OCI-LY7 (cell line): ENCODE measurements at regions not wholly inside any gene's neighbourhood (a gene's known extent, or its start where the extent isn't known, plus 50 kb on each side); places are given as distances from the start of the nearest gene placed in this dataset.
A peak's percentile ranks its signal among the peaks of the same experiment; 100 is the strongest.
"Not testable (repeated sequence)": the region's sequence is repeated elsewhere in the genome, so short reads cannot be mapped to it uniquely, and the experiment has no call there.

Experiments
- BruUV-seq: library from RNA; stranded (reverse); fragments of 400-500 nt; replicated peaks from 2 replicates; lab custom pipeline; 2021; lab: Mats Ljungman, UMichigan
- CTCF ChIA-PET: fragments of 300-600 bp; sonication (Branson Sonifier 250); formaldehyde crosslinking; loops from one replicate; lab custom pipeline; 2022; ENCODE audit warnings: antibody characterized with exemption; ENCODE audit not compliant: unreplicated experiment; lab: Charles Lee
- POLR2A ChIA-PET: fragments of 300-600 bp; sonication (Branson Sonifier 250); formaldehyde crosslinking; loops from one replicate; lab custom pipeline; 2022; ENCODE audit warnings: antibody characterized with exemption; lab: Charles Lee
- DNase-seq: peaks from one replicate; pipeline ENCODE4 v3.0.0-alpha.2; 2015; ENCODE audit warnings: low spot score
- H2AFZ ChIP-seq: fragments of 200-600 bp; sonication (generic), shearing (Covaris generic); 2 replicates; pipeline ENCODE4 v1.6.1; 2014; ENCODE audit warnings: mild to moderate bottlenecking, antibody characterized with exemption, low read length, moderate library complexity
- H3K27ac ChIP-seq: fragments of 200-600 bp; sonication (generic); 2 replicates; pipeline ENCODE4 v1.5.1; 2014; ENCODE audit warnings: mixed run types, low read depth, mild to moderate bottlenecking, moderate library complexity, low read length, inconsistent platforms; ENCODE audit not compliant: poor library complexity, severe bottlenecking
- H3K36me3 ChIP-seq: fragments of 200-600 bp; sonication (generic); 2 replicates; pipeline ENCODE4 v1.6.1; 2014; ENCODE audit warnings: mild to moderate bottlenecking, antibody characterized with exemption, low read length, moderate library complexity, mixed read lengths; ENCODE audit not compliant: insufficient read depth
- H3K4me1 ChIP-seq: fragments of 200-600 bp; sonication (generic); 2 replicates; pipeline ENCODE4 v1.5.1; 2014; ENCODE audit warnings: mild to moderate bottlenecking, low read length; ENCODE audit not compliant: insufficient read depth, poor library complexity, severe bottlenecking
- H3K4me2 ChIP-seq: fragments of 200-600 bp; sonication (generic); 2 replicates; pipeline ENCODE4 v1.6.1; 2014; ENCODE audit warnings: mild to moderate bottlenecking, low read length
- H3K4me3 ChIP-seq: fragments of 200-600 bp; sonication (generic); 2 replicates; pipeline ENCODE4 v1.5.1; 2014; ENCODE audit warnings: mild to moderate bottlenecking, low read depth, low read length; ENCODE audit not compliant: poor library complexity, severe bottlenecking
- H3K79me2 ChIP-seq: fragments of 200-600 bp; sonication (generic); 2 replicates; pipeline ENCODE4 v1.6.1; 2016; ENCODE audit warnings: low read depth, mild to moderate bottlenecking, low read length, moderate library complexity, mixed read lengths; ENCODE audit not compliant: insufficient read depth
- H3K9me2 ChIP-seq: fragments of 200-600 bp; sonication (generic); 2 replicates; pipeline ENCODE4 v1.6.1; 2016; ENCODE audit warnings: mild to moderate bottlenecking, low read length, mixed read lengths; ENCODE audit not compliant: insufficient read depth
- H3K9me3 ChIP-seq: fragments of 200-600 bp; sonication (generic); 2 replicates; pipeline ENCODE4 v1.6.1; 2014; ENCODE audit warnings: mild to moderate bottlenecking, mixed run types, low read length, mixed read lengths
- H4K20me1 ChIP-seq: fragments of 200-600 bp; sonication (generic); 2 replicates; pipeline ENCODE4 v1.6.1; 2014; ENCODE audit warnings: mild to moderate bottlenecking, antibody characterized with exemption, low read length, moderate library complexity, mixed read lengths; ENCODE audit not compliant: insufficient read depth
- EZH2phosphoT487 ChIP-seq: fragments of 200-600 bp; sonication (generic); IDR thresholded peaks from 2 replicates; pipeline ENCODE4 v1.6.1; 2018; ENCODE audit warnings: low read depth, borderline replicate concordance, mild to moderate bottlenecking, mixed run types, antibody characterized with exemption, low read length, moderate library complexity, mixed read lengths
- intact Hi-C: fragments of 100-400 bp; cut with micrococcal nuclease; formaldehyde crosslinking; loops from one replicate; pipeline ENCODE4 v1.10.0; 2022; ENCODE audit not compliant: unreplicated experiment
- TF ChIP-seq, protein P1 (sequence below): fragments of 200-600 bp; sonication (generic); conservative IDR thresholded peaks from 2 replicates; pipeline ENCODE4 v1.5.1; 2014; ENCODE audit warnings: mild to moderate bottlenecking, antibody characterized with exemption, low read length, moderate library complexity, mixed read lengths

DNA sequence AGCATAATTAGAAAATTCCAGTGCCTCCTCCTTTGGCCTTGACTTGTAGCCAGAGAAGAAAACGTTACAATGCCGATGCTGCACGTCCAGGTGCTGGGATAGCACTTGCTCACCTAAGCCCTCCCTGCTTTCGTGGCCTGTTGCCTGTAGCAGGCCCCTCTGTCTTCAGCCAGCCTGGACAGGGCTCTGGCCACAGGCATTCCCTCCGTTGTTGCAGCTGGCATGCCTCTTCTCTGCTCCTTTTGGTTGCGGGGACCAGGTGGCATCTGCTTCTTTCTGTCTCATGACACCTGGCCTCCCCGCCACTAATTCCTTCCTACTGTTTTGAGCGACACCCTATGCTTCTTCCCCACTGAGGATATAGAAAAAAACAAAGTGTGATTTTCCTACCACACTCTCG lies 54.6 kb upstream of the MORC3 start:
- Histone ChIP-seq H4K20me1 (no peaks in the 10 kb centered on the region), H3K9me3 (no peaks in the 10 kb centered on the region), H3K27ac (no peak overlapping the region), H3K36me3 (peaks cover 30% of the 10 kb centered on the region; the same call in 1 of the 2 replicates), H3K9me2 (no peaks in the 10 kb centered on the region), H3K4me3 (no peak overlapping the region), H3K4me2 (no peak overlapping the region), H2AFZ (no peak overlapping the region), H3K4me1 (peaks cover 26% of the 10 kb centered on the region), H3K79me2 (no peaks in the 10 kb centered on the region)
- TF ChIP-seq, protein P1, sequence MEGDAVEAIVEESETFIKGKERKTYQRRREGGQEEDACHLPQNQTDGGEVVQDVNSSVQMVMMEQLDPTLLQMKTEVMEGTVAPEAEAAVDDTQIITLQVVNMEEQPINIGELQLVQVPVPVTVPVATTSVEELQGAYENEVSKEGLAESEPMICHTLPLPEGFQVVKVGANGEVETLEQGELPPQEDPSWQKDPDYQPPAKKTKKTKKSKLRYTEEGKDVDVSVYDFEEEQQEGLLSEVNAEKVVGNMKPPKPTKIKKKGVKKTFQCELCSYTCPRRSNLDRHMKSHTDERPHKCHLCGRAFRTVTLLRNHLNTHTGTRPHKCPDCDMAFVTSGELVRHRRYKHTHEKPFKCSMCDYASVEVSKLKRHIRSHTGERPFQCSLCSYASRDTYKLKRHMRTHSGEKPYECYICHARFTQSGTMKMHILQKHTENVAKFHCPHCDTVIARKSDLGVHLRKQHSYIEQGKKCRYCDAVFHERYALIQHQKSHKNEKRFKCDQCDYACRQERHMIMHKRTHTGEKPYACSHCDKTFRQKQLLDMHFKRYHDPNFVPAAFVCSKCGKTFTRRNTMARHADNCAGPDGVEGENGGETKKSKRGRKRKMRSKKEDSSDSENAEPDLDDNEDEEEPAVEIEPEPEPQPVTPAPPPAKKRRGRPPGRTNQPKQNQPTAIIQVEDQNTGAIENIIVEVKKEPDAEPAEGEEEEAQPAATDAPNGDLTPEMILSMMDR: no peak
- TF ChIP-seq EZH2phosphoT487: no peak
- intact Hi-C loops: no loop called here
- no TSS peak for BruUV-seq
- ChIA-PET CTCF (no interaction called here), POLR2A (interaction anchor here (0.6 kb wide), 1 partner anchor 11 kb away, joined by 4 read pairs; no protein-coding TSS in a partner anchor)
- no peak for DNase-seq

DNA sequence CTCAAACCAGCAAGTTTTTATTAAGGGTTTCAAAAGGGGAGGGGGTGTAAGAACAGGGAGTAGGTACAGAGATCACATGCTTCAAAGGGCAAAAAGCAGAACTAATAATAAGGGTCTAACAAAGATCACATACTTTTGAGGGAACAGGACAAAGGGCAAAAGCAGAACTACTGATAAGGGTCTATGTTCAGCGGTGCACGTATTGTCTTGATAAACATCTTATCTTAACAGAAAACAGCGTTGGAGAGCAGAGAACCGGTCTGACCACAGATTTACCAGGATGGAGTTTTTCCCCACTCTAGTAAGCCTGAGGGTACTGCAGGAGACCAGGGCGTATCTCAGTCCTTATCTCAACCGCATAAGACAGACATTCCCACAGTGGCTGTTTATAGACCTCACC lies 52.2 kb upstream of the MORC3 start:
- H3K4me3 ChIP-seq, H2AFZ ChIP-seq, intact Hi-C loops, H3K27ac ChIP-seq, H4K20me1 ChIP-seq, CTCF ChIA-PET, H3K9me2 ChIP-seq, H3K9me3 ChIP-seq, H3K4me2 ChIP-seq, H3K79me2 ChIP-seq: not testable (repeated sequence)
- H3K4me1 ChIP-seq: peaks cover 12% of the 10 kb centered on the region
- DNase-seq: peak; percentile 18
- POLR2A ChIA-PET: interaction anchor here (0.6 kb wide), 1 partner anchor 105 kb away, joined by 3 read pairs; no protein-coding TSS in a partner anchor
- TSS peak; percentile 47 for BruUV-seq
- H3K36me3 ChIP-seq: peaks cover 20% of the 10 kb centered on the region; the same call in 1 of the 2 replicates

DNA sequence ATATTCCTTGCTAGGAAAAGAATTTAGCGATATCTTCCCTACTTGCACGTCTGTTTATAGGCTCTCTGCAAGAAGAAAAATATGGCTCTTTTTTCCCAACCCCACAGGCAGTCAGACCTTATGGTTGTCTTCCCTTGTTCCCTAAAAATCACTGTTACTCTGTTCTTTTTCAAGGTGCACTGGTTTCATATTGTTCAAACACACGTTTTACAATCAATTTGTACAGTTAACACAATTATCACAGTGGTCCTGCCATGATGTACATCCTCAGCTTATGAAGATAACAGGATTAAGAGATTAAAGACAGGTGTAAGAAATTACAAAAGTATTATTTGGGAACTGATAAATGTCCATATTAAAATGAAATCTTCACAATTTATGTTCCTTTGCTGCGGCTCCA lies 51.7 kb upstream of the MORC3 start:
- H2AFZ ChIP-seq, CTCF ChIA-PET, intact Hi-C loops, H3K4me3 ChIP-seq, DNase-seq, H3K4me2 ChIP-seq, H4K20me1 ChIP-seq, H3K27ac ChIP-seq, BruUV-seq, H3K9me3 ChIP-seq, H3K79me2 ChIP-seq, POLR2A ChIA-PET, H3K9me2 ChIP-seq: not testable (repeated sequence)
- Histone ChIP-seq H3K36me3 (peaks cover 20% of the 10 kb centered on the region; the same call in 1 of the 2 replicates), H3K4me1 (peaks cover 12% of the 10 kb centered on the region)
